ENCODE measurements at regions not wholly inside any gene's neighbourhood (a gene's known extent, or its start where the extent isn't known, plus 50 kb on each side); places are given as distances from the start of the nearest gene placed in this dataset.
A peak's percentile ranks its signal among the peaks of the same experiment; 100 is the strongest.
"Not testable (repeated sequence)": the region's sequence is repeated elsewhere in the genome, so short reads cannot be mapped to it uniquely, and the experiment has no call there.

- not testable (repeated sequence) for H3K9me3 ChIP-seq (ENCODE audit: control insufficient read depth, low read depth, low read length)
- DNase-seq, result peak in 1 of 2 donors; percentile 43
- WGBS (ENCODE audit: insufficient coverage, low lambda C conversion rate), result no CpG with 5 or more reads among the region's 2 CpGs
Observed at GRCh38 chr6:80952479-80952878, 800.0 kb downstream of the TENT5A start.

GRCh38 chr6:80946402-80946801 is 806.1 kb downstream of the TENT5A start:
- Histone ChIP-seq H3K4me3 (ENCODE audit: low read length) (no peak overlapping the region), H3K36me3 (ENCODE audit: control insufficient read depth, insufficient read depth, low read length) (no peaks in the 10 kb centered on the region), H3K9me3 (ENCODE audit: control insufficient read depth, low read depth, low read length) (no peaks in the 10 kb centered on the region), H3K27me3 (ENCODE audit: control insufficient read depth, insufficient read depth, low read length) (no peaks in the 10 kb centered on the region), H3K4me1 (ENCODE audit: control insufficient read depth, insufficient read depth, low read length) (no peaks in the 10 kb centered on the region), H3K27ac (ENCODE audit: low read length) (peak overlapping the region; percentile 8)
- no CpG with 5 or more reads among the region's 3 CpGs for WGBS (ENCODE audit: insufficient coverage, low lambda C conversion rate)
- DNase-seq, result peak; percentile 52 to 60

More at GRCh38 chr6:80952479-80952878, 800.0 kb downstream of the TENT5A start:
- not testable (repeated sequence) for H3K27me3 ChIP-seq (ENCODE audit: control insufficient read depth, insufficient read depth, low read length); H3K4me3 ChIP-seq (ENCODE audit: low read length); H3K36me3 ChIP-seq (ENCODE audit: control insufficient read depth, insufficient read depth, low read length)
- H3K27ac ChIP-seq (ENCODE audit: low read length), result peak overlapping the region; percentile 58
- peaks cover 13% of the 10 kb centered on the region for H3K4me1 ChIP-seq (ENCODE audit: control insufficient read depth, insufficient read depth, low read length)

- H3K27me3 ChIP-seq (ENCODE audit: control insufficient read depth, insufficient read depth, low read length), result no peaks in the 10 kb centered on the region
- H3K9me3 ChIP-seq (ENCODE audit: control insufficient read depth, low read depth, low read length), result no peaks in the 10 kb centered on the region
- no peaks in the 10 kb centered on the region for H3K36me3 ChIP-seq (ENCODE audit: control insufficient read depth, insufficient read depth, low read length)
- no peaks in the 10 kb centered on the region for H3K4me1 ChIP-seq (ENCODE audit: control insufficient read depth, insufficient read depth, low read length)
- DNase-seq, result no peak
- WGBS (ENCODE audit: insufficient coverage, low lambda C conversion rate), result no CpG with 5 or more reads among the region's 1 CpG
- H3K4me3 ChIP-seq (ENCODE audit: low read length), result no peak overlapping the region
- no peak overlapping the region for H3K27ac ChIP-seq (ENCODE audit: low read length)
Observed at GRCh38 chr6:80942911-80943310, 809.6 kb downstream of the TENT5A start.

- no peak for DNase-seq
- H3K4me3 ChIP-seq (ENCODE audit: low read length), result no peak overlapping the region
- no peaks in the 10 kb centered on the region for H3K27me3 ChIP-seq (ENCODE audit: control insufficient read depth, insufficient read depth, low read length)
- no peaks in the 10 kb centered on the region for H3K36me3 ChIP-seq (ENCODE audit: control insufficient read depth, insufficient read depth, low read length)
- 83% methylated on average over 1 of the region's 1 CpG for WGBS (ENCODE audit: insufficient coverage, low lambda C conversion rate)
- no peaks in the 10 kb centered on the region for H3K4me1 ChIP-seq (ENCODE audit: control insufficient read depth, insufficient read depth, low read length)
- no peak overlapping the region for H3K27ac ChIP-seq (ENCODE audit: low read length)
- H3K9me3 ChIP-seq (ENCODE audit: control insufficient read depth, low read depth, low read length), result no peaks in the 10 kb centered on the region
Observed at GRCh38 chr6:80940976-80941375, 811.5 kb downstream of the TENT5A start.

GRCh38 chr6:80940571-80940970 is 811.9 kb downstream of the TENT5A start:
- H3K36me3 ChIP-seq (ENCODE audit: control insufficient read depth, insufficient read depth, low read length), result no peaks in the 10 kb centered on the region
- no peak for DNase-seq

GRCh38 chr6:80939898-80940297 is 812.6 kb downstream of the TENT5A start:
- no peaks in the 10 kb centered on the region for H3K4me1 ChIP-seq (ENCODE audit: control insufficient read depth, insufficient read depth, low read length)
- DNase-seq, result no peak
- H3K36me3 ChIP-seq (ENCODE audit: control insufficient read depth, insufficient read depth, low read length), result no peaks in the 10 kb centered on the region
- no peak overlapping the region for H3K4me3 ChIP-seq (ENCODE audit: low read length)
- no peak overlapping the region for H3K27ac ChIP-seq (ENCODE audit: low read length)
- H3K27me3 ChIP-seq (ENCODE audit: control insufficient read depth, insufficient read depth, low read length), result no peaks in the 10 kb centered on the region
- no peaks in the 10 kb centered on the region for H3K9me3 ChIP-seq (ENCODE audit: control insufficient read depth, low read depth, low read length)

More at GRCh38 chr6:80940571-80940970, 811.9 kb downstream of the TENT5A start:
- no peaks in the 10 kb centered on the region for H3K9me3 ChIP-seq (ENCODE audit: control insufficient read depth, low read depth, low read length)
- WGBS (ENCODE audit: insufficient coverage, low lambda C conversion rate), result no CpG with 5 or more reads among the region's 1 CpG
- no peak overlapping the region for H3K27ac ChIP-seq (ENCODE audit: low read length)
- no peak overlapping the region for H3K4me3 ChIP-seq (ENCODE audit: low read length)
- no peaks in the 10 kb centered on the region for H3K27me3 ChIP-seq (ENCODE audit: control insufficient read depth, insufficient read depth, low read length)
- no peaks in the 10 kb centered on the region for H3K4me1 ChIP-seq (ENCODE audit: control insufficient read depth, insufficient read depth, low read length)

- H3K27me3 ChIP-seq (ENCODE audit: control insufficient read depth, insufficient read depth, low read length), result no peaks in the 10 kb centered on the region
- no peak for DNase-seq
- H3K4me1 ChIP-seq (ENCODE audit: control insufficient read depth, insufficient read depth, low read length), result no peaks in the 10 kb centered on the region
- no peaks in the 10 kb centered on the region for H3K9me3 ChIP-seq (ENCODE audit: control insufficient read depth, low read depth, low read length)
- H3K4me3 ChIP-seq (ENCODE audit: low read length), result no peak overlapping the region
- 74% methylated on average over 3 of the region's 4 CpGs for WGBS (ENCODE audit: insufficient coverage, low lambda C conversion rate)
- no peaks in the 10 kb centered on the region for H3K36me3 ChIP-seq (ENCODE audit: control insufficient read depth, insufficient read depth, low read length)
- H3K27ac ChIP-seq (ENCODE audit: low read length), result no peak overlapping the region
Observed at GRCh38 chr6:80939480-80939879, 813.0 kb downstream of the TENT5A start.

- H3K4me1 ChIP-seq (ENCODE audit: control insufficient read depth, insufficient read depth, low read length), result no peaks in the 10 kb centered on the region
- H3K4me3 ChIP-seq (ENCODE audit: low read length), result no peak overlapping the region
- no peaks in the 10 kb centered on the region for H3K27me3 ChIP-seq (ENCODE audit: control insufficient read depth, insufficient read depth, low read length)
- no peak overlapping the region for H3K27ac ChIP-seq (ENCODE audit: low read length)
- WGBS (ENCODE audit: insufficient coverage, low lambda C conversion rate), result 80% methylated on average over 1 of the region's 1 CpG
- no peak for DNase-seq
- H3K9me3 ChIP-seq (ENCODE audit: control insufficient read depth, low read depth, low read length), result no peaks in the 10 kb centered on the region
- H3K36me3 ChIP-seq (ENCODE audit: control insufficient read depth, insufficient read depth, low read length), result no peaks in the 10 kb centered on the region
Observed at GRCh38 chr6:80938131-80938530, 814.4 kb downstream of the TENT5A start.

GRCh38 chr6:80932359-80932758 is 820.1 kb downstream of the TENT5A start:
- no peak for DNase-seq
- H3K27ac ChIP-seq (ENCODE audit: low read length), result no peak overlapping the region
- no peaks in the 10 kb centered on the region for H3K27me3 ChIP-seq (ENCODE audit: control insufficient read depth, insufficient read depth, low read length)

GRCh38 chr6:80930376-80930775 is 822.1 kb downstream of the TENT5A start:
- Histone ChIP-seq H3K36me3 (ENCODE audit: control insufficient read depth, insufficient read depth, low read length) (no peaks in the 10 kb centered on the region), H3K4me3 (ENCODE audit: low read length) (no peak overlapping the region), H3K4me1 (ENCODE audit: control insufficient read depth, insufficient read depth, low read length) (no peaks in the 10 kb centered on the region), H3K27ac (ENCODE audit: low read length) (no peak overlapping the region), H3K27me3 (ENCODE audit: control insufficient read depth, insufficient read depth, low read length) (no peaks in the 10 kb centered on the region), H3K9me3 (ENCODE audit: control insufficient read depth, low read depth, low read length) (no peaks in the 10 kb centered on the region)
- no peak for DNase-seq

More at GRCh38 chr6:80932359-80932758, 820.1 kb downstream of the TENT5A start:
- no peak overlapping the region for H3K4me3 ChIP-seq (ENCODE audit: low read length)
- H3K9me3 ChIP-seq (ENCODE audit: control insufficient read depth, low read depth, low read length), result no peaks in the 10 kb centered on the region
- H3K36me3 ChIP-seq (ENCODE audit: control insufficient read depth, insufficient read depth, low read length), result no peaks in the 10 kb centered on the region
- H3K4me1 ChIP-seq (ENCODE audit: control insufficient read depth, insufficient read depth, low read length), result no peaks in the 10 kb centered on the region

- no peak for DNase-seq
- no peaks in the 10 kb centered on the region for H3K27me3 ChIP-seq (ENCODE audit: control insufficient read depth, insufficient read depth, low read length)
- H3K4me1 ChIP-seq (ENCODE audit: control insufficient read depth, insufficient read depth, low read length), result no peaks in the 10 kb centered on the region
- H3K4me3 ChIP-seq (ENCODE audit: low read length), result no peak overlapping the region
- no peak overlapping the region for H3K27ac ChIP-seq (ENCODE audit: low read length)
- WGBS (ENCODE audit: insufficient coverage, low lambda C conversion rate), result no CpG with 5 or more reads among the region's 2 CpGs
- H3K36me3 ChIP-seq (ENCODE audit: control insufficient read depth, insufficient read depth, low read length), result no peaks in the 10 kb centered on the region
- H3K9me3 ChIP-seq (ENCODE audit: control insufficient read depth, low read depth, low read length), result no peaks in the 10 kb centered on the region
Observed at GRCh38 chr6:80923816-80924215, 817.3 kb downstream of the BCKDHB start.
